Uterus (tissue), 2 donors: ENCODE measurements at regions not wholly inside any gene's neighbourhood (a gene's known extent, or its start where the extent isn't known, plus 50 kb on each side); places are given as distances from the start of the nearest gene placed in this dataset.

Source experiments
- POLR2A ChIP-seq, 2 donors: fragments of 450-650 bp; IDR thresholded peaks; one replicate each; pipeline ENCODE4 v1.6.1; 2016; ENCODE audit warnings: antibody characterized with exemption in 2 of 2, mild to moderate bottlenecking in 1 of 2, moderate library complexity in 1 of 2
- TF ChIP-seq, protein P1 (sequence below), 4 experiments: fragments of 200-600 bp in 2 of 4; fragments of 450-650 bp in 2 of 4; sonication (generic) in 2 of 4; IDR thresholded peaks; one replicate each; pipeline ENCODE4 v1.5.1; 2016 to 2019; ENCODE audit warnings: antibody characterized with exemption in 4 of 4, mild to moderate bottlenecking in 2 of 4, moderate library complexity in 1 of 4

DNA sequence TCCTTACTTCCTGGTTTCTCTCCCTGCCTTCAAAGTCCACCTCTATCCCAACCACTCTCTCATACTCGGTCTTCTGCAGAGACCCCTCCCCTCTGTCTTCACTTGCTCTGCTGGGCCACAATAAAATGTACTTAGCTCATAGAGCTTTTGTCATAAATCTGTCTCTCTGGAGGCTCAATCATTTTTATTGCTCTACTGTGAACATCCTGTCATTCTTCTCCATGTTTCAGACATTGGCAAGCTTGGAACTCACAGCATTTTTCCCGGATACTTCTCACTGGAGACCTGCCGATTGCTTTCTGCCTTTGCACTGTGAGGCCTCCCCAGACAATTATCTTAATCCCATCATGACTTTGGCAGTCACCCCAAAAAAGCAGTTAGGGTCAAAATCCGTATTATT lies 192.3 kb upstream of the ZMIZ1 start:
- TF ChIP-seq, protein P1, sequence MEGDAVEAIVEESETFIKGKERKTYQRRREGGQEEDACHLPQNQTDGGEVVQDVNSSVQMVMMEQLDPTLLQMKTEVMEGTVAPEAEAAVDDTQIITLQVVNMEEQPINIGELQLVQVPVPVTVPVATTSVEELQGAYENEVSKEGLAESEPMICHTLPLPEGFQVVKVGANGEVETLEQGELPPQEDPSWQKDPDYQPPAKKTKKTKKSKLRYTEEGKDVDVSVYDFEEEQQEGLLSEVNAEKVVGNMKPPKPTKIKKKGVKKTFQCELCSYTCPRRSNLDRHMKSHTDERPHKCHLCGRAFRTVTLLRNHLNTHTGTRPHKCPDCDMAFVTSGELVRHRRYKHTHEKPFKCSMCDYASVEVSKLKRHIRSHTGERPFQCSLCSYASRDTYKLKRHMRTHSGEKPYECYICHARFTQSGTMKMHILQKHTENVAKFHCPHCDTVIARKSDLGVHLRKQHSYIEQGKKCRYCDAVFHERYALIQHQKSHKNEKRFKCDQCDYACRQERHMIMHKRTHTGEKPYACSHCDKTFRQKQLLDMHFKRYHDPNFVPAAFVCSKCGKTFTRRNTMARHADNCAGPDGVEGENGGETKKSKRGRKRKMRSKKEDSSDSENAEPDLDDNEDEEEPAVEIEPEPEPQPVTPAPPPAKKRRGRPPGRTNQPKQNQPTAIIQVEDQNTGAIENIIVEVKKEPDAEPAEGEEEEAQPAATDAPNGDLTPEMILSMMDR (IDR thresholded peaks at IDR 0.05) = no peak
- TF ChIP-seq POLR2A (IDR thresholded peaks at IDR 0.05) = no peak
